ENCODE measurements at regions not wholly inside any gene's neighbourhood (a gene's known extent, or its start where the extent isn't known, plus 50 kb on each side); places are given as distances from the start of the nearest gene placed in this dataset.

DNA sequence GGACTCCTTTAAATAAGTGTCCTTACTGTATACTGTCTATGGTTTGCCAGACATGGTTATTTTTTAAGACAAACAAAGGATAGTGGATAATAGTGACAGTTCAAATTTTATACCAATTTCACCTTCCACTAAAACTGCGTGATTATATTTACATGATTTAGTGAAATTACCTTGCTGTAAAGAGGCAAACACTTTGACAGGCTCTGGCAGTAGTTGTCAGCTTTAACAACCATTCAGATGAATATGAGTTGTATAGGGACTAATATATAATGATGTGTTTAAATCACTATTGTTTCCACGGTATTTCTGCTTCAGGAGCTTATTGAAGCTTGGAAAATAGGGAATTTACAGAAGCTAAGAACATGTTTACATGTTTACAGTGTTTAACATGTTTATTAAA is 1364.0 kb downstream of the FSCB start:
- TF ChIP-seq EZH2 (IDR thresholded peaks at IDR 0.05; ENCODE audit: borderline replicate concordance, low read depth, low read length, poor library complexity, severe bottlenecking) (no peak), CTCF (conservative IDR thresholded peaks at IDR 0.05; ENCODE audit: low read depth, low read length) (no peak)
- no peak for DNase-seq (ENCODE audit: low spot score)
- Histone ChIP-seq H3K27me3 (replicated peaks; ENCODE audit: insufficient read depth, low read depth, low read length, poor library complexity) (no peaks in the 10 kb centered on the region), H3K27ac (ENCODE audit: low read depth, low read length, poor library complexity, severe bottlenecking) (no peak overlapping the region), H3K4me3 (ENCODE audit: low read depth, low read length, poor library complexity, severe bottlenecking) (no peak overlapping the region), H3K9me3 (ENCODE audit: low read depth, low read length, poor library complexity, severe bottlenecking) (no peaks in the 10 kb centered on the region), H3K36me3 (ENCODE audit: insufficient read depth, low read length, poor library complexity, severe bottlenecking) (no peaks in the 10 kb centered on the region), H3K4me1 (ENCODE audit: insufficient read depth, low read length, poor library complexity, severe bottlenecking) (no peaks in the 10 kb centered on the region)
- no TSS peak for BruUV-seq (replicated peaks)
- ChIA-PET CTCF (no interaction called here), POLR2A (ENCODE audit: low non-redundant PET) (interaction anchor here (0.6 kb wide), 1 partner anchor 713 kb away, joined by 12 read pairs; no protein-coding TSS in a partner anchor)
- intact Hi-C loops (cut with micrococcal nuclease; ENCODE audit: unreplicated experiment): no loop called here

- BruUV-seq (replicated peaks): no TSS peak
- TF ChIP-seq CTCF (conservative IDR thresholded peaks at IDR 0.05; ENCODE audit: low read depth, low read length): no peak
- no peak for TF ChIP-seq EZH2 (IDR thresholded peaks at IDR 0.05; ENCODE audit: borderline replicate concordance, low read depth, low read length, poor library complexity, severe bottlenecking)
- ChIA-PET POLR2A (ENCODE audit: low non-redundant PET) (no interaction called here), CTCF (no interaction called here)
- no peak for DNase-seq (ENCODE audit: low spot score)
- H3K36me3 ChIP-seq (ENCODE audit: insufficient read depth, low read length, poor library complexity, severe bottlenecking): no peaks in the 10 kb centered on the region
- H3K4me3 ChIP-seq (ENCODE audit: low read depth, low read length, poor library complexity, severe bottlenecking): no peak overlapping the region
- no peaks in the 10 kb centered on the region for H3K9me3 ChIP-seq (ENCODE audit: low read depth, low read length, poor library complexity, severe bottlenecking)
- no peaks in the 10 kb centered on the region for H3K27me3 ChIP-seq (replicated peaks; ENCODE audit: insufficient read depth, low read depth, low read length, poor library complexity)
- H3K27ac ChIP-seq (ENCODE audit: low read depth, low read length, poor library complexity, severe bottlenecking): no peak overlapping the region
- intact Hi-C loops (cut with micrococcal nuclease; ENCODE audit: unreplicated experiment): no loop called here
- no peaks in the 10 kb centered on the region for H3K4me1 ChIP-seq (ENCODE audit: insufficient read depth, low read length, poor library complexity, severe bottlenecking)
These were observed 1365.4 kb downstream of the FSCB start for GRCh38 chr14:43141636-43142191.

DNA sequence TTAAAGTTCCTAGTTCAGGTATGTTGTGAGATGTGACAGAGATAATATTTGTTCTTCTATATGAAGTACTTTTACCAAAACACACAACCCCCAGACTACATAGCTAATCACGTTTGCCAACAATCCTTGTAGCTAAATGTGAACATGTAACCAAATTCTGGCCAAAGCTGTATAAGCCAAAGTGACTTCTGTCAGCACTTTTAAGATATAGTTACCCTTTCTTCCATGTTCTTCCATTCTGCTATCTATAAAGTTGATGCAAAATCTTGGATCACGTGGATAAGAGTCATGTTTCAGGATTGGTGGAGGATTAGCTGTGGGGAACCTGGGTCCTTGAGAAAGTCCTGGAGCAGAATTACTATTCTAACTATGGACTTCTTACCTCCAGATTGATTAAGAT is 1366.6 kb downstream of the FSCB start:
- H3K27ac ChIP-seq (ENCODE audit: low read depth, low read length, poor library complexity, severe bottlenecking): no peak overlapping the region
- BruUV-seq (replicated peaks): no TSS peak
- no peak for DNase-seq (ENCODE audit: low spot score)
- H3K9me3 ChIP-seq (ENCODE audit: low read depth, low read length, poor library complexity, severe bottlenecking): no peaks in the 10 kb centered on the region
- no peaks in the 10 kb centered on the region for H3K4me1 ChIP-seq (ENCODE audit: insufficient read depth, low read length, poor library complexity, severe bottlenecking)
- intact Hi-C loops (cut with micrococcal nuclease; ENCODE audit: unreplicated experiment): no loop called here
- CTCF ChIA-PET: no interaction called here
- TF ChIP-seq CTCF (conservative IDR thresholded peaks at IDR 0.05; ENCODE audit: low read depth, low read length): no peak
- H3K27me3 ChIP-seq (replicated peaks; ENCODE audit: insufficient read depth, low read depth, low read length, poor library complexity): no peaks in the 10 kb centered on the region
- H3K4me3 ChIP-seq (ENCODE audit: low read depth, low read length, poor library complexity, severe bottlenecking): no peak overlapping the region
- POLR2A ChIA-PET (ENCODE audit: low non-redundant PET): no interaction called here
- H3K36me3 ChIP-seq (ENCODE audit: insufficient read depth, low read length, poor library complexity, severe bottlenecking): no peaks in the 10 kb centered on the region
